Heart left ventricle (tissue), 16 donors: ENCODE measurements at regions not wholly inside any gene's neighbourhood (a gene's known extent, or its start where the extent isn't known, plus 50 kb on each side); places are given as distances from the start of the nearest gene placed in this dataset.
A peak's percentile ranks its signal among the peaks of the same experiment; 100 is the strongest.

Source experiments
- ATAC-seq, 4 donors: fragments of 200-7000 bp; cut with Tn5 transposase; one replicate each; pipeline ENCODE4 v1.9.1; 2020 to 2022; ENCODE audit warnings: moderate library complexity in 4 of 4, mild to moderate bottlenecking in 3 of 4, moderate number of reproducible peaks in 1 of 4
- DNase-seq, 5 donors: peaks; one replicate each; pipeline ENCODE4 v3.0.0-alpha.2; 2020
- H3K27ac ChIP-seq, 12 donors: fragments of 200-600 bp; sonication (generic) in 4 of 12; one replicate each; pipeline versions ENCODE4 v1.5.0 to v1.8.0; 2016 to 2022; ENCODE audit warnings: mild to moderate bottlenecking in 2 of 12
- H3K27me3 ChIP-seq, 9 donors: fragments of 200-600 bp; sonication (generic) in 2 of 9; one replicate each; pipeline versions ENCODE4 v1.5.1 to v1.8.0; 2016 to 2022; ENCODE audit warnings: mild to moderate bottlenecking in 3 of 9
- H3K36me3 ChIP-seq, 9 donors: fragments of 200-600 bp; sonication (generic) in 2 of 9; one replicate each; pipeline versions ENCODE4 v1.5.0 to v1.8.0; 2018 to 2022; ENCODE audit warnings: mild to moderate bottlenecking in 2 of 9
- H3K4me1 ChIP-seq, 12 donors: fragments of 200-600 bp; sonication (generic) in 4 of 12; one replicate each; pipeline versions ENCODE4 v1.5.0 to v1.8.0; 2016 to 2022; ENCODE audit warnings: mild to moderate bottlenecking in 3 of 12
- H3K4me3 ChIP-seq, 12 donors: fragments of 200-600 bp; sonication (generic) in 4 of 12; one replicate each; pipeline versions ENCODE4 v1.5.0 to v1.8.0; 2017 to 2022; ENCODE audit warnings: mild to moderate bottlenecking in 9 of 12, moderate library complexity in 4 of 12
- H3K9me3 ChIP-seq, 12 donors: fragments of 200-600 bp; sonication (generic) in 4 of 12; one replicate each; pipeline versions ENCODE4 v1.5.0 to v1.8.0; 2016 to 2022; ENCODE audit warnings: mild to moderate bottlenecking in 1 of 12
- CTCF ChIP-seq, 12 donors: fragments of 200-600 bp; sonication (generic) in 4 of 12; IDR thresholded peaks; one replicate each; pipeline versions ENCODE4 v1.5.0 to v1.8.0; 2018 to 2022; ENCODE audit warnings: antibody characterized with exemption in 12 of 12, mild to moderate bottlenecking in 5 of 12
- POLR2A ChIP-seq, 2 donors: fragments of 450-650 bp; IDR thresholded peaks; one replicate each; pipeline ENCODE4 v1.6.1; 2017; ENCODE audit warnings: antibody characterized with exemption in 2 of 2, mild to moderate bottlenecking in 2 of 2, moderate library complexity in 2 of 2
- WGBS, 4 donors: extraction: QIAGEN DNeasy Blood & Tissue Kit in 2 of 4; methylation state at CpG; one replicate each; pipeline versions ENCODE4 v1.1.5 to v1.1.7; 2013 to 2018; 5-methylcytosine and 5-hydroxymethylcytosine counted together
- intact Hi-C, 10 donors: fragments of 100-400 bp; cut with DNase I; formaldehyde crosslinking; loops; one replicate each; pipeline versions ENCODE4 v1.11.1 to v1.14.2; 2022
- donor health status: ischemic (EF 13 %, LVEDD 7.1; RV severe dilation, severe dysfunction).
- donor health status: healthy with polysubstance abuse.
- donor health status: DM: no; HTN: yes; CAD: no.
- donor health status: DM: no; HTN: no; CAD: no.
- donor health status: ischemic (EF 25% LVEDD 6.9; RV normal size, moderate dysfunction).
- donor health status: ischemic (EF 25% LVEDD 5.7; RV mildly dilated, moderate dysfunction).
- donor health status: healthy.
- donor health status: DM: yes; HTN: yes; CAD: no.
- donor health status: ischemic (EF 35%, LVEDD 5.7; RV mildly dilated, moderate dysfunction).
- donor health status: nonischemic (EF 11% LVEDD 7.7; RV severe dilation, severe dysfunction).
- donor health status: DM: yes; HTN: yes; CAD: no.
- donor health status: PGD.
- donor health status: ischemic (EF 29% LVEDD 5.4; RV normal size, mild dysfunction).
- donor health status: nonischemic (EF 23%, LVEDD 6.1; RV moderate dilation, normal function).

GRCh38 chr3:64921281-64922065 lies 233.7 kb upstream of the ADAMTS9 start:
- intact Hi-C loops = loop anchor here in 1 of 10 donors (5.0 kb wide), 1 partner anchor 234 kb away; the partner anchor contains the start of gene ADAMTS9
- no peak for TF ChIP-seq POLR2A (IDR thresholded peaks at IDR 0.05)
- no peak for TF ChIP-seq CTCF (IDR thresholded peaks at IDR 0.05)

GRCh38 chr3:64919934-64920333 lies 232.1 kb upstream of the ADAMTS9 start:
- 49 to 100% (median 99%) methylated on average over 1 of the region's 1 CpG for WGBS, 4 donors
- no peaks in the 10 kb centered on the region for H3K36me3 ChIP-seq
- TF ChIP-seq CTCF (IDR thresholded peaks at IDR 0.05) = no peak
- TF ChIP-seq POLR2A (IDR thresholded peaks at IDR 0.05) = no peak

More at GRCh38 chr3:64921281-64922065, 233.7 kb upstream of the ADAMTS9 start:
- H3K4me3 ChIP-seq = no peak overlapping the region
- no peaks in the 10 kb centered on the region for H3K36me3 ChIP-seq
- DNase-seq (no peak), ATAC-seq (no peak)
- peaks cover 0 to 40% (median 19%) of the 10 kb centered on the region in 12 donors for H3K4me1 ChIP-seq
- no peaks in the 10 kb centered on the region for H3K27me3 ChIP-seq
- H3K9me3 ChIP-seq = no peaks in the 10 kb centered on the region
- 82 to 89% (median 85%) methylated on average over 7 of the region's 7 CpGs for WGBS, 4 donors
- H3K27ac ChIP-seq = peak overlapping the region in 7 of 12 donors; percentile 4 to 52 (median 26)

GRCh38 chr3:64918989-64919388 lies 231.2 kb upstream of the ADAMTS9 start:
- peaks cover 0 to 44% (median 25%) of the 10 kb centered on the region in 12 donors for H3K4me1 ChIP-seq
- no peaks in the 10 kb centered on the region for H3K36me3 ChIP-seq
- DNase-seq = no peak
- no peak for ATAC-seq
- no peaks in the 10 kb centered on the region for H3K9me3 ChIP-seq
- intact Hi-C loops = no loop called here
- no peaks in the 10 kb centered on the region for H3K27me3 ChIP-seq
- TF ChIP-seq POLR2A (IDR thresholded peaks at IDR 0.05) (no peak), CTCF (IDR thresholded peaks at IDR 0.05) (no peak)
- peak overlapping the region in 4 of 12 donors; percentile 12 to 76 (median 29) for H3K27ac ChIP-seq
- no peak overlapping the region for H3K4me3 ChIP-seq

More at GRCh38 chr3:64919934-64920333, 232.1 kb upstream of the ADAMTS9 start:
- Histone ChIP-seq H3K4me3 (no peak overlapping the region), H3K27me3 (no peaks in the 10 kb centered on the region), H3K27ac (no peak overlapping the region), H3K4me1 (peaks cover 0 to 52% (median 25%) of the 10 kb centered on the region in 12 donors), H3K9me3 (no peaks in the 10 kb centered on the region)
- DNase-seq = no peak
- intact Hi-C loops = loop anchor here in 1 of 10 donors (5.0 kb wide), 1 partner anchor 233 kb away; the partner anchor contains the start of gene ADAMTS9
- no peak for ATAC-seq

- H3K4me1 ChIP-seq = peaks cover 0 to 44% (median 25%) of the 10 kb centered on the region in 12 donors
- ATAC-seq (no peak), DNase-seq (no peak)
- TF ChIP-seq POLR2A (IDR thresholded peaks at IDR 0.05) (no peak), CTCF (IDR thresholded peaks at IDR 0.05) (no peak)
- peak overlapping the region in 5 of 12 donors; percentile 13 to 76 (median 52) for H3K27ac ChIP-seq
- no peak overlapping the region for H3K4me3 ChIP-seq
- whole genome bisulfite sequencing, 4 donors = 55 to 82% (median 66%) methylated on average over 1 of the region's 1 CpG
- H3K36me3 ChIP-seq = no peaks in the 10 kb centered on the region
- H3K27me3 ChIP-seq = no peaks in the 10 kb centered on the region
- intact Hi-C loops = no loop called here
- H3K9me3 ChIP-seq = no peaks in the 10 kb centered on the region
Measured at GRCh38 chr3:64917914-64918453, 230.2 kb upstream of the ADAMTS9 start.
